ENCODE measurements at regions not wholly inside any gene's neighbourhood (a gene's known extent, or its start where the extent isn't known, plus 50 kb on each side); places are given as distances from the start of the nearest gene placed in this dataset.

GRCh38 chr12:88328090-88328489 is 186.0 kb downstream of the TMTC3 start:
- Mint-ChIP-seq H3K4me3 (no peak overlapping the region), H3K27ac (no peak overlapping the region), H3K27me3 (peaks cover 3% of the 10 kb centered on the region), H3K9me3 (no peaks in the 10 kb centered on the region), H3K36me3 (ENCODE audit: low read depth) (no peaks in the 10 kb centered on the region), H3K4me1 (no peaks in the 10 kb centered on the region)
- no peak for ATAC-seq (replicated peaks)

- Mint-ChIP-seq H3K27me3 (peaks cover 3% of the 10 kb centered on the region), H3K27ac (no peak overlapping the region), H3K4me1 (no peaks in the 10 kb centered on the region), H3K36me3 (ENCODE audit: low read depth) (no peaks in the 10 kb centered on the region), H3K4me3 (no peak overlapping the region), H3K9me3 (no peaks in the 10 kb centered on the region)
- no peak for ATAC-seq (replicated peaks)
Measured at GRCh38 chr12:88329833-88330232, 187.7 kb downstream of the TMTC3 start.

- Mint-ChIP-seq H3K27ac (no peak overlapping the region), H3K9me3 (no peaks in the 10 kb centered on the region), H3K4me3 (no peak overlapping the region), H3K27me3 (peaks cover 3% of the 10 kb centered on the region), H3K36me3 (ENCODE audit: low read depth) (no peaks in the 10 kb centered on the region), H3K4me1 (no peaks in the 10 kb centered on the region)
- ATAC-seq (replicated peaks), result peak; percentile 29
Measured at GRCh38 chr12:88334271-88334670, 192.2 kb downstream of the TMTC3 start.

- no peak overlapping the region for H3K27ac Mint-ChIP-seq
- H3K4me1 Mint-ChIP-seq, result no peaks in the 10 kb centered on the region
- H3K9me3 Mint-ChIP-seq, result no peaks in the 10 kb centered on the region
- no peak overlapping the region for H3K4me3 Mint-ChIP-seq
- no peaks in the 10 kb centered on the region for H3K36me3 Mint-ChIP-seq (ENCODE audit: low read depth)
- H3K27me3 Mint-ChIP-seq, result peaks cover 3% of the 10 kb centered on the region
- no peak for ATAC-seq (replicated peaks)
Measured at GRCh38 chr12:88336076-88336739, 194.1 kb downstream of the TMTC3 start.

- no peaks in the 10 kb centered on the region for H3K4me1 Mint-ChIP-seq
- ATAC-seq (replicated peaks), result no peak
- no peaks in the 10 kb centered on the region for H3K27me3 Mint-ChIP-seq
- H3K36me3 Mint-ChIP-seq (ENCODE audit: low read depth), result no peaks in the 10 kb centered on the region
- no peak overlapping the region for H3K4me3 Mint-ChIP-seq
- H3K9me3 Mint-ChIP-seq, result no peaks in the 10 kb centered on the region
- H3K27ac Mint-ChIP-seq, result no peak overlapping the region
Measured at GRCh38 chr12:88338486-88338885, 196.4 kb downstream of the TMTC3 start.

GRCh38 chr12:88339254-88339949 is 197.3 kb downstream of the TMTC3 start:
- ATAC-seq (replicated peaks), result no peak
- H3K27ac Mint-ChIP-seq, result no peak overlapping the region
- H3K4me1 Mint-ChIP-seq, result no peaks in the 10 kb centered on the region
- H3K4me3 Mint-ChIP-seq, result no peak overlapping the region
- H3K9me3 Mint-ChIP-seq, result no peaks in the 10 kb centered on the region
- H3K27me3 Mint-ChIP-seq, result no peaks in the 10 kb centered on the region
- no peaks in the 10 kb centered on the region for H3K36me3 Mint-ChIP-seq (ENCODE audit: low read depth)

GRCh38 chr12:88339966-88340365 is 197.9 kb downstream of the TMTC3 start:
- H3K4me1 Mint-ChIP-seq, result no peaks in the 10 kb centered on the region

GRCh38 chr12:88342251-88342806 is 200.2 kb downstream of the TMTC3 start:
- no peak overlapping the region for H3K27ac Mint-ChIP-seq
- no peak for ATAC-seq (replicated peaks)
- no peaks in the 10 kb centered on the region for H3K4me1 Mint-ChIP-seq
- H3K9me3 Mint-ChIP-seq, result no peaks in the 10 kb centered on the region
- no peaks in the 10 kb centered on the region for H3K36me3 Mint-ChIP-seq (ENCODE audit: low read depth)
- H3K4me3 Mint-ChIP-seq, result no peak overlapping the region
- H3K27me3 Mint-ChIP-seq, result no peaks in the 10 kb centered on the region

More at GRCh38 chr12:88339966-88340365, 197.9 kb downstream of the TMTC3 start:
- Mint-ChIP-seq H3K9me3 (no peaks in the 10 kb centered on the region), H3K27ac (no peak overlapping the region), H3K27me3 (no peaks in the 10 kb centered on the region), H3K36me3 (ENCODE audit: low read depth) (no peaks in the 10 kb centered on the region), H3K4me3 (no peak overlapping the region)
- no peak for ATAC-seq (replicated peaks)

GRCh38 chr12:88351146-88351545 is 209.0 kb downstream of the TMTC3 start:
- no peak for ATAC-seq (replicated peaks)
- no peaks in the 10 kb centered on the region for H3K27me3 Mint-ChIP-seq
- H3K27ac Mint-ChIP-seq, result no peak overlapping the region
- H3K4me1 Mint-ChIP-seq, result no peaks in the 10 kb centered on the region
- no peak overlapping the region for H3K4me3 Mint-ChIP-seq
- H3K36me3 Mint-ChIP-seq (ENCODE audit: low read depth), result no peaks in the 10 kb centered on the region
- H3K9me3 Mint-ChIP-seq, result no peaks in the 10 kb centered on the region

- H3K4me1 Mint-ChIP-seq, result no peaks in the 10 kb centered on the region
- H3K27ac Mint-ChIP-seq, result no peak overlapping the region
Measured at GRCh38 chr12:88354691-88355090, 212.6 kb downstream of the TMTC3 start.

GRCh38 chr12:88360343-88360742 is 218.2 kb downstream of the TMTC3 start:
- H3K36me3 Mint-ChIP-seq (ENCODE audit: low read depth), result no peaks in the 10 kb centered on the region
- no peaks in the 10 kb centered on the region for H3K4me1 Mint-ChIP-seq
- H3K9me3 Mint-ChIP-seq, result peaks cover 4% of the 10 kb centered on the region
- H3K27me3 Mint-ChIP-seq, result no peaks in the 10 kb centered on the region
- no peak overlapping the region for H3K4me3 Mint-ChIP-seq
- no peak for ATAC-seq (replicated peaks)
- no peak overlapping the region for H3K27ac Mint-ChIP-seq

More at GRCh38 chr12:88354691-88355090, 212.6 kb downstream of the TMTC3 start:
- Mint-ChIP-seq H3K9me3 (peaks cover 4% of the 10 kb centered on the region), H3K4me3 (no peak overlapping the region), H3K36me3 (ENCODE audit: low read depth) (no peaks in the 10 kb centered on the region), H3K27me3 (no peaks in the 10 kb centered on the region)
- ATAC-seq (replicated peaks), result no peak

- H3K27ac Mint-ChIP-seq, result no peak overlapping the region
Measured at GRCh38 chr12:88361493-88361892, 218.8 kb downstream of the KITLG start.

GRCh38 chr12:88362439-88362838 is 217.8 kb downstream of the KITLG start:
- Mint-ChIP-seq H3K27me3 (no peaks in the 10 kb centered on the region), H3K36me3 (ENCODE audit: low read depth) (no peaks in the 10 kb centered on the region), H3K4me3 (no peak overlapping the region), H3K9me3 (peaks cover 4% of the 10 kb centered on the region), H3K4me1 (no peaks in the 10 kb centered on the region), H3K27ac (no peak overlapping the region)
- ATAC-seq (replicated peaks), result no peak

More at GRCh38 chr12:88361493-88361892, 218.8 kb downstream of the KITLG start:
- no peaks in the 10 kb centered on the region for H3K27me3 Mint-ChIP-seq
- H3K4me1 Mint-ChIP-seq, result no peaks in the 10 kb centered on the region
- H3K9me3 Mint-ChIP-seq, result peaks cover 4% of the 10 kb centered on the region
- no peak overlapping the region for H3K4me3 Mint-ChIP-seq
- no peak for ATAC-seq (replicated peaks)
- H3K36me3 Mint-ChIP-seq (ENCODE audit: low read depth), result no peaks in the 10 kb centered on the region

GRCh38 chr12:88365403-88365802 is 214.9 kb downstream of the KITLG start:
- Mint-ChIP-seq H3K4me1 (no peaks in the 10 kb centered on the region), H3K27ac (no peak overlapping the region), H3K36me3 (ENCODE audit: low read depth) (no peaks in the 10 kb centered on the region), H3K9me3 (no peaks in the 10 kb centered on the region), H3K4me3 (no peak overlapping the region), H3K27me3 (peaks cover 4% of the 10 kb centered on the region)
- no peak for ATAC-seq (replicated peaks)

- no peaks in the 10 kb centered on the region for H3K36me3 Mint-ChIP-seq (ENCODE audit: low read depth)
- peaks cover 4% of the 10 kb centered on the region for H3K27me3 Mint-ChIP-seq
- no peak for ATAC-seq (replicated peaks)
- no peaks in the 10 kb centered on the region for H3K4me1 Mint-ChIP-seq
- no peak overlapping the region for H3K4me3 Mint-ChIP-seq
- no peaks in the 10 kb centered on the region for H3K9me3 Mint-ChIP-seq
- no peak overlapping the region for H3K27ac Mint-ChIP-seq
Measured at GRCh38 chr12:88366101-88366500, 214.2 kb downstream of the KITLG start.

Data from activated T-helper 17 cell treated with anti-CD3 and anti-CD28 coated beads, Interleukin-2, amount 50 U/mL, for 72 hours (primary cell).